ENCODE measurements at regions not wholly inside any gene's neighbourhood (a gene's known extent, or its start where the extent isn't known, plus 50 kb on each side); places are given as distances from the start of the nearest gene placed in this dataset.

DNA sequence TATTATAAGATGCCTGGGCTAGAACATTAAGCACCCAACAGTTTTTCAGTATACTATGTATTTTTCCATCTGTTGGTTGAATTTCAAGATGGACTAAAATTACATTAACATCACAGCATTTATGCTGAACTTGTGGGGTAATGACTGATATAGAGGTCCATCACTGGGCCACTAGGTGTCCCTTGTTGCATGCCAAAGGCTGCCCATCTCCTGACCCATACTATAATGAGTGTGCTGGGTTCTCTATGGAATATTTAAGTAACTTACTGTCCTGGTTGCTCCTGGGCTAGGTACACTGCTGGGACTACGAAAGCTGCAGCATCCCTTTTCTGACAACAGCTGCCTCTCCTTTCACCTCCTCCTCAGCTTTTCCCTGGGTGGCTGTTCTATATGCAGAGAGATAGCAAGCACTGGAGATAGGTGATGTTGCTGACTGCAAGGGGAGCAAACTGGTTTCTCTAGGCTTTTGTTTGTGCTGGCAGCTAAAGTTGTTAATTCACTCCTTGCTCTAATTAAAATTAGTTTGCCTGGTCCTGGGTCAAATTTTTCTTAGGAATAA lies 138.6 kb upstream of the TRHDE start:
- H3K27ac ChIP-seq (ENCODE audit: low read depth, low read length), result no peak overlapping the region
- no peaks in the 10 kb centered on the region for H3K79me2 ChIP-seq (ENCODE audit: insufficient read depth, low read length)
- no peak overlapping the region for H3K4me2 ChIP-seq (ENCODE audit: low read length)
- no TSS peak for BruUV-seq (replicated peaks)
- no peaks in the 10 kb centered on the region for H3K9me2 ChIP-seq (ENCODE audit: insufficient read depth)
- CTCF ChIA-PET, result no interaction called here
- DNase-seq (ENCODE audit: low read depth, low spot score) (no peak), ATAC-seq (peak; percentile 74)
- H3K27me3 ChIP-seq (ENCODE audit: insufficient read depth, low read length), result no peaks in the 10 kb centered on the region
- H3K4me3 ChIP-seq (replicated peaks in 1 of 2; ENCODE audit: low read depth in 1 of 2, low read length in 2 of 2), result no peak overlapping the region
- RAD21 ChIA-PET (ENCODE audit: low non-redundant PET in 1 of 2, low total read pairs in 2 of 2, uncharacterized antibody in 2 of 2, unreplicated experiment in 2 of 2), result no interaction called here
- H3K36me3 ChIP-seq (ENCODE audit: control insufficient read depth in 1 of 2, insufficient read depth in 2 of 2, low read length in 2 of 2), result no peaks in the 10 kb centered on the region
- H4K20me1 ChIP-seq (ENCODE audit: insufficient read depth), result no peaks in the 10 kb centered on the region
- no peak overlapping the region for H3K9ac ChIP-seq (ENCODE audit: low read length)
- no peak for TF ChIP-seq JUND (IDR thresholded peaks at IDR 0.05)
- no peak for TF ChIP-seq YY1 (IDR thresholded peaks at IDR 0.05; ENCODE audit: extremely low read depth, insufficient replicate concordance, low read depth, low read length)
- TF ChIP-seq ELF1 (IDR thresholded peaks at IDR 0.05; ENCODE audit: borderline replicate concordance, low read depth), result no peak
- TF ChIP-seq ZFX (IDR thresholded peaks at IDR 0.05), result no peak
- no peak for TF ChIP-seq CBX3 (IDR thresholded peaks at IDR 0.05; ENCODE audit: low read depth)
- TF ChIP-seq SP1 (IDR thresholded peaks at IDR 0.05; ENCODE audit: low read depth), result no peak
- TF ChIP-seq, protein P1, sequence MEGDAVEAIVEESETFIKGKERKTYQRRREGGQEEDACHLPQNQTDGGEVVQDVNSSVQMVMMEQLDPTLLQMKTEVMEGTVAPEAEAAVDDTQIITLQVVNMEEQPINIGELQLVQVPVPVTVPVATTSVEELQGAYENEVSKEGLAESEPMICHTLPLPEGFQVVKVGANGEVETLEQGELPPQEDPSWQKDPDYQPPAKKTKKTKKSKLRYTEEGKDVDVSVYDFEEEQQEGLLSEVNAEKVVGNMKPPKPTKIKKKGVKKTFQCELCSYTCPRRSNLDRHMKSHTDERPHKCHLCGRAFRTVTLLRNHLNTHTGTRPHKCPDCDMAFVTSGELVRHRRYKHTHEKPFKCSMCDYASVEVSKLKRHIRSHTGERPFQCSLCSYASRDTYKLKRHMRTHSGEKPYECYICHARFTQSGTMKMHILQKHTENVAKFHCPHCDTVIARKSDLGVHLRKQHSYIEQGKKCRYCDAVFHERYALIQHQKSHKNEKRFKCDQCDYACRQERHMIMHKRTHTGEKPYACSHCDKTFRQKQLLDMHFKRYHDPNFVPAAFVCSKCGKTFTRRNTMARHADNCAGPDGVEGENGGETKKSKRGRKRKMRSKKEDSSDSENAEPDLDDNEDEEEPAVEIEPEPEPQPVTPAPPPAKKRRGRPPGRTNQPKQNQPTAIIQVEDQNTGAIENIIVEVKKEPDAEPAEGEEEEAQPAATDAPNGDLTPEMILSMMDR (IDR thresholded peaks at IDR 0.05 in 2 of 3, conservative IDR thresholded peaks at IDR 0.05 in 1 of 3; ENCODE audit: borderline replicate concordance in 1 of 3, insufficient read depth in 1 of 3, low read depth in 2 of 3, low read length in 2 of 3), result peak; percentile 6 to 40 (median 27); a peak in 2 of 6 replicates
- peak; percentile 51 for TF ChIP-seq RAD21 (IDR thresholded peaks at IDR 0.05; ENCODE audit: low read depth)
- intact Hi-C loops (cut with micrococcal nuclease), result no loop called here
- no peaks in the 10 kb centered on the region for H3K4me1 ChIP-seq (ENCODE audit: control insufficient read depth in 1 of 2, insufficient read depth in 2 of 2, low read length in 2 of 2)
- no peak overlapping the region for H2AFZ ChIP-seq (ENCODE audit: low read depth, low read length, poor library complexity, severe bottlenecking)
- no peaks in the 10 kb centered on the region for H3K9me3 ChIP-seq (ENCODE audit: control insufficient read depth in 1 of 2, insufficient read depth in 1 of 2, low read depth in 1 of 2, low read length in 2 of 2)
- POLR2A ChIA-PET, result no interaction called here

Data from HCT116 (cell line).